GM12878 (cell line): ENCODE measurements at regions not wholly inside any gene's neighbourhood (a gene's known extent, or its start where the extent isn't known, plus 50 kb on each side); places are given as distances from the start of the nearest gene placed in this dataset.

Source experiments
- ATAC-seq: fragments of 200-7000 bp; cut with Tn5 transposase; 3 replicates; pipeline ENCODE4 v1.9.1; 2020; ENCODE audit warnings: mild to moderate bottlenecking, moderate library complexity
- BruUV-seq: library from RNA; stranded (reverse); fragments of 400-500 nt; replicated peaks from 2 replicates; lab custom pipeline; 2021; lab: Mats Ljungman, UMichigan
- CTCF ChIA-PET: fragments of 300-600 bp; sonication (Branson Sonifier 250); formaldehyde crosslinking; extraction: SDS; loops from one replicate; lab custom pipeline; 2021; ENCODE audit warnings: inconsistent platforms; lab: Yijun Ruan, JAX
- POLR2A ChIA-PET: fragments of 350-600 bp; formaldehyde crosslinking; extraction: SDS; loops from one replicate; lab custom pipeline; 2021; ENCODE audit warnings: inconsistent platforms; lab: Charles Lee
- RAD21 ChIA-PET: fragments of 300-600 bp; sonication (Branson Sonifier 250); formaldehyde crosslinking; loops from one replicate; lab custom pipeline; 2023; ENCODE audit warnings: antibody characterized with exemption; ENCODE audit not compliant: unreplicated experiment; lab: Charles Lee
- SMC1A ChIA-PET: fragments of 300-600 bp; sonication (Branson Sonifier 250); formaldehyde crosslinking; loops from one replicate; lab custom pipeline; 2023; ENCODE audit not compliant: unreplicated experiment, uncharacterized antibody; lab: Charles Lee
- DNase-seq: peaks from one replicate; pipeline ENCODE4 v3.0.0-alpha.2; 2011; ENCODE audit warnings: low read depth, low spot score
- FAIRE-seq: peaks from 3 replicates; lab custom pipeline; 2011; peaks lifted over from hg19 to GRCh38; lab: Jason Lieb, UNC
- H2AFZ ChIP-seq: 2 replicates; pipeline ENCODE4 v1.6.0; 2011; ENCODE audit warnings: low read depth, low read length, control low read depth; ENCODE audit not compliant: control insufficient read depth
- H3K27ac ChIP-seq: 2 replicates; pipeline ENCODE4 v1.5.1; 2011; ENCODE audit warnings: control low read depth; ENCODE audit not compliant: control insufficient read depth, insufficient read depth
- H3K27me3 ChIP-seq, 2 experiments: replicated peaks in 1 of 2; 2 replicates each; pipeline versions ENCODE4 v1.6.0 to v1.6.1; 2011; ENCODE audit warnings: low read length in 1 of 2; ENCODE audit not compliant: control insufficient read depth in 2 of 2, insufficient read depth in 2 of 2
- H3K36me3 ChIP-seq, 2 experiments: 2 replicates each; pipeline ENCODE4 v1.5.1; 2011; ENCODE audit warnings: low read length in 1 of 2; ENCODE audit not compliant: control insufficient read depth in 2 of 2, insufficient read depth in 2 of 2
- H3K4me1 ChIP-seq: 2 replicates; pipeline ENCODE4 v1.6.1; 2011; ENCODE audit warnings: mild to moderate bottlenecking, low read length, moderate library complexity, mixed read lengths; ENCODE audit not compliant: control insufficient read depth, insufficient read depth
- H3K4me2 ChIP-seq: 2 replicates; pipeline ENCODE4 v1.6.0; 2011; ENCODE audit warnings: control low read depth; ENCODE audit not compliant: control insufficient read depth, insufficient read depth
- H3K4me3 ChIP-seq: fragments of 200-600 bp; sonication (generic); 2 replicates; pipeline ENCODE4 v1.5.1; 2016
- H3K79me2 ChIP-seq: 2 replicates; pipeline ENCODE4 v1.6.0; 2011; ENCODE audit warnings: low read length; ENCODE audit not compliant: control insufficient read depth, insufficient read depth
- H3K9ac ChIP-seq: 2 replicates; pipeline ENCODE4 v1.8.0; 2011; ENCODE audit warnings: low read length, control low read depth, mixed read lengths; ENCODE audit not compliant: control insufficient read depth, insufficient read depth
- H3K9me3 ChIP-seq: replicated peaks from 3 replicates; pipeline ENCODE4 v1.5.1; 2011; ENCODE audit warnings: mild to moderate bottlenecking, low read length; ENCODE audit not compliant: control insufficient read depth, insufficient read depth
- H4K20me1 ChIP-seq: 2 replicates; pipeline ENCODE4 v1.6.0; 2011; ENCODE audit not compliant: control insufficient read depth, insufficient read depth
- BCL11A ChIP-seq: IDR thresholded peaks from 2 replicates; pipeline ENCODE4 v1.6.1; 2011; ENCODE audit warnings: low read depth, low read length
- BMI1 ChIP-seq: fragments of 450-650 bp; IDR thresholded peaks from 2 replicates; pipeline ENCODE4 v1.6.1; 2016; ENCODE audit warnings: mild to moderate bottlenecking, moderate library complexity, borderline replicate concordance
- EED ChIP-seq: sonication (generic); IDR thresholded peaks from 2 replicates; pipeline ENCODE4 v1.6.1; 2016; ENCODE audit warnings: antibody characterized with exemption, low read depth
- EP300 ChIP-seq, 2 experiments: fragments of 150-350 bp in 1 of 2; IDR thresholded peaks; 2 replicates each; pipeline ENCODE4 v1.6.1; 2011 to 2012; ENCODE audit warnings: low read depth in 2 of 2, low read length in 2 of 2, borderline replicate concordance in 1 of 2, improper control_type of control experiment in 1 of 2, inconsistent platforms in 1 of 2; ENCODE audit not compliant: control insufficient read depth in 1 of 2
- ETV6 ChIP-seq, 2 experiments: fragments of 450-650 bp in 1 of 2; IDR thresholded peaks in 1 of 2; conservative IDR thresholded peaks in 1 of 2; 2 replicates each; pipeline ENCODE4 v1.6.1; 2014; ENCODE audit warnings: antibody characterized with exemption in 1 of 2, borderline replicate concordance in 1 of 2, low read depth in 1 of 2, mild to moderate bottlenecking in 1 of 2, moderate library complexity in 1 of 2
- FOXK2 ChIP-seq: fragments of 450-650 bp; IDR thresholded peaks from 2 replicates; pipeline ENCODE4 v1.6.1; 2017; ENCODE audit warnings: mild to moderate bottlenecking, moderate library complexity
- NFIC ChIP-seq: IDR thresholded peaks from 2 replicates; pipeline ENCODE4 v1.6.1; 2012; ENCODE audit warnings: low read depth, mild to moderate bottlenecking, inconsistent platforms, low read length, moderate library complexity
- POU2F2 ChIP-seq: IDR thresholded peaks from 3 replicates; pipeline ENCODE4 v1.6.1; 2011; ENCODE audit warnings: low read depth, mild to moderate bottlenecking, low read length, borderline replicate concordance
- RELA ChIP-seq: fragments of 450-650 bp; IDR thresholded peaks from 2 replicates; pipeline ENCODE4 v1.8.0; 2014; ENCODE audit warnings: borderline replicate concordance; ENCODE audit not compliant: partially characterized antibody
- TBL1XR1 ChIP-seq: IDR thresholded peaks from 2 replicates; pipeline ENCODE4 v1.6.1; 2012; ENCODE audit warnings: low read depth, low read length, improper control_type of control experiment
- TCF7 ChIP-seq: IDR thresholded peaks from 2 replicates; pipeline ENCODE4 v1.6.1; 2014; ENCODE audit warnings: antibody characterized with exemption, borderline replicate concordance
- ZNF622 ChIP-seq: fragments of 450-650 bp; IDR thresholded peaks from 2 replicates; pipeline ENCODE4 v1.6.1; 2017; ENCODE audit warnings: mild to moderate bottlenecking, inconsistent platforms
- WGBS: methylation state at CpG from one replicate; pipeline ENCODE4 v1.1.6; 2016; ENCODE audit warnings: low lambda C conversion rate; ENCODE audit not compliant: insufficient replicate concordance, insufficient coverage; ENCODE audit errors: missing lambda C conversion rate; 5-methylcytosine and 5-hydroxymethylcytosine counted together
- in situ Hi-C: fragments of 300-500 bp; cut with MboI; formaldehyde crosslinking; loops from 9 replicates; pipeline ENCODE4 v1.14.3; 2018; ENCODE audit warnings: mixed read lengths
- intact Hi-C: fragments of 100-400 bp; cut with micrococcal nuclease; formaldehyde crosslinking; loops from one replicate; pipeline ENCODE4 v1.14.2; 2022; ENCODE audit not compliant: unreplicated experiment
- TF ChIP-seq, protein P1 (sequence below): fragments of 450-650 bp; formaldehyde crosslinking; IDR thresholded peaks from 2 replicates; pipeline ENCODE4 v1.4.0; 2022; ENCODE audit warnings: mild to moderate bottlenecking, moderate library complexity
- TF ChIP-seq, protein P2 (sequence below): fragments of 150-350 bp; IDR thresholded peaks from 2 replicates; pipeline ENCODE4 v1.6.1; 2014; ENCODE audit warnings: mild to moderate bottlenecking, low read depth, low read length

DNA sequence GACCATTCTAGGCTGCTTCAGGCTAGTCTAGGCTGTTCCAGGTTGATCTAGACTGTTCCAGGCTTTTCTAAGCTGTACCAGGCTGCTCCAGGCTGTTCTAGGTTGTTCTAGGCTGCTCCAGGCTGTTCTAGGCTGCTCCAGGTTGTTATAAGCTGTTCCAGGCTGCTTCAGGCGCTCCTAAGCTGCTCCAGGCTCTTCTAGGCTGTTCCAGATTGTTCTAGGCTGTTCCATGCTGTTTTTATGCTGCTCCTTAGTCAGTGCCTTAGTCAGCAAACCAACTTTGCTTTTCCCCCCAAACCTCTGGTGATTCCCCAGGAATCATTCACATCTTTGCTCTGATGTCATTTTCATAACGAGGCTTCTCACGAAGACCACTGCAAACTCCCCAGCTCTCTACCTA is 171.4 kb upstream of the GALNT2 start:
- POLR2A ChIA-PET: no interaction called here
- 4% methylated on average over 3 of the region's 3 CpGs for WGBS

DNA sequence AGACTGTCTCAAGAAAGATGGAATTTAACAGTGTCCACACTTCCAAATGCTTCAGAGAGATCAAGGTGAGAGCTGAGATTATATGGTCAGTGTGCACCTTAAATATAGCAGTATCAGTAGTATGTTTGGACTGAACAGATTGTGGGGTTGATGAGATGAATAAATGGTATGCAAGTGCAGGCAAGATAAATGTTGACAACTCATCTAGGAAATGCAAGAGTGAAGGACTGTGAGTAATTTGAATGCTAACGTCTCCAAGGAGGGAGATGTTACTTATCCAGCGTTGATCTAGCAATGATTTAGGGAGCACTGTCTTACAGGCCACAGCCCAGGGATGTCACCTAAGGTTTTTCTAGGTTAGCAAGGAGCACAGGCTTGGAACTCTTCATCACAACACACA is 170.7 kb upstream of the GALNT2 start:
- POLR2A ChIA-PET: no interaction called here
- H3K36me3 ChIP-seq: no peaks in the 10 kb centered on the region
- ATAC-seq: no peak
- TF ChIP-seq BMI1 (no peak), EED (no peak), POU2F2 (no peak), RELA (no peak), EP300 (IDR thresholded peaks at IDR 0.05; ENCODE audit: borderline replicate concordance in 1 of 2, control insufficient read depth in 1 of 2, low read depth in 2 of 2, low read length in 2 of 2) (no peak), ETV6 (conservative IDR thresholded peaks at IDR 0.05 in 1 of 2, IDR thresholded peaks at IDR 0.05 in 1 of 2; ENCODE audit: borderline replicate concordance in 1 of 2, low read depth in 1 of 2) (no peak), TCF7 (no peak), ZNF622 (no peak), BCL11A (no peak), TBL1XR1 (no peak)
- TF ChIP-seq, protein P1, sequence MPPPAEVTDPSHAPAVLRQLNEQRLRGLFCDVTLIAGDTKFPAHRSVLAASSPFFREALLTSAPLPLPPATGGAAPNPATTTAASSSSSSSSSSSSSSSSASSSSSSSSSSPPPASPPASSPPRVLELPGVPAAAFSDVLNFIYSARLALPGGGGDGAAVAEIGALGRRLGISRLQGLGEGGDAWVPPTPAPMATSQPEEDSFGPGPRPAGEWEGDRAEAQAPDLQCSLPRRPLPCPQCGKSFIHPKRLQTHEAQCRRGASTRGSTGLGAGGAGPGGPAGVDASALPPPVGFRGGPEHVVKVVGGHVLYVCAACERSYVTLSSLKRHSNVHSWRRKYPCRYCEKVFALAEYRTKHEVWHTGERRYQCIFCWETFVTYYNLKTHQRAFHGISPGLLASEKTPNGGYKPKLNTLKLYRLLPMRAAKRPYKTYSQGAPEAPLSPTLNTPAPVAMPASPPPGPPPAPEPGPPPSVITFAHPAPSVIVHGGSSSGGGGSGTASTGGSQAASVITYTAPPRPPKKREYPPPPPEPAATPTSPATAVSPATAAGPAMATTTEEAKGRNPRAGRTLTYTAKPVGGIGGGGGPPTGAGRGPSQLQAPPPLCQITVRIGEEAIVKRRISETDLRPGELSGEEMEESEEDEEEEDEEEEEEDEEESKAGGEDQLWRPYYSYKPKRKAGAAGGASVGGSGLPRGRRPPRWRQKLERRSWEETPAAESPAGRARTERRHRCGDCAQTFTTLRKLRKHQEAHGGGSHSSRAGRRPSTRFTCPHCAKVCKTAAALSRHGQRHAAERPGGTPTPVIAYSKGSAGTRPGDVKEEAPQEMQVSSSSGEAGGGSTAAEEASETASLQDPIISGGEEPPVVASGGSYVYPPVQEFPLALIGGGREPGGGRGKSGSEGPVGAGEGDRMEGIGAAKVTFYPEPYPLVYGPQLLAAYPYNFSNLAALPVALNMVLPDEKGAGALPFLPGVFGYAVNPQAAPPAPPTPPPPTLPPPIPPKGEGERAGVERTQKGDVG (CRISPR knock-in tag): no peak

More for the DNA sequence above, 171.4 kb upstream of the GALNT2 start:
- no peaks in the 10 kb centered on the region for H3K4me1 ChIP-seq
- DNase-seq (no peak), ATAC-seq (no peak), FAIRE-seq (no peak)
- no peak overlapping the region for H3K9ac ChIP-seq
- H3K9me3 ChIP-seq: no peaks in the 10 kb centered on the region
- no peak overlapping the region for H3K4me3 ChIP-seq
- SMC1A ChIA-PET: interaction anchor here (0.6 kb wide), 1 partner anchor 35 kb away, joined by 3 read pairs; no protein-coding TSS in a partner anchor
- no peaks in the 10 kb centered on the region for H4K20me1 ChIP-seq
- H2AFZ ChIP-seq: no peak overlapping the region
- CTCF ChIA-PET: interaction anchor here (1.1 to 1.2 kb wide), 2 partner anchors 11 to 13 kb away, joined by 3 read pairs; no protein-coding TSS in a partner anchor
- no peaks in the 10 kb centered on the region for H3K79me2 ChIP-seq
- H3K27me3 ChIP-seq: peaks cover 0 to 2% of the 10 kb centered on the region in 2 experiments; a peak in 1 of 4 replicates
- H3K36me3 ChIP-seq: no peaks in the 10 kb centered on the region
- TF ChIP-seq NFIC: no peak
- TF ChIP-seq, protein P2, sequence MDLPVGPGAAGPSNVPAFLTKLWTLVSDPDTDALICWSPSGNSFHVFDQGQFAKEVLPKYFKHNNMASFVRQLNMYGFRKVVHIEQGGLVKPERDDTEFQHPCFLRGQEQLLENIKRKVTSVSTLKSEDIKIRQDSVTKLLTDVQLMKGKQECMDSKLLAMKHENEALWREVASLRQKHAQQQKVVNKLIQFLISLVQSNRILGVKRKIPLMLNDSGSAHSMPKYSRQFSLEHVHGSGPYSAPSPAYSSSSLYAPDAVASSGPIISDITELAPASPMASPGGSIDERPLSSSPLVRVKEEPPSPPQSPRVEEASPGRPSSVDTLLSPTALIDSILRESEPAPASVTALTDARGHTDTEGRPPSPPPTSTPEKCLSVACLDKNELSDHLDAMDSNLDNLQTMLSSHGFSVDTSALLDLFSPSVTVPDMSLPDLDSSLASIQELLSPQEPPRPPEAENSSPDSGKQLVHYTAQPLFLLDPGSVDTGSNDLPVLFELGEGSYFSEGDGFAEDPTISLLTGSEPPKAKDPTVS: peak; percentile 96
- TF ChIP-seq FOXK2: no peak
- in situ Hi-C loops (no loop called here), intact Hi-C loops (no loop called here)
- BruUV-seq: no TSS peak
- no peak overlapping the region for H3K4me2 ChIP-seq
- H3K27ac ChIP-seq: no peak overlapping the region
- RAD21 ChIA-PET: no interaction called here

More for the DNA sequence above, 170.7 kb upstream of the GALNT2 start:
- Histone ChIP-seq H3K4me1 (no peaks in the 10 kb centered on the region), H3K9ac (no peak overlapping the region), H3K9me3 (no peaks in the 10 kb centered on the region), H3K27me3 (peaks cover 0 to 2% of the 10 kb centered on the region in 2 experiments; a peak in 1 of 4 replicates), H3K27ac (no peak overlapping the region), H2AFZ (no peak overlapping the region), H3K4me3 (no peak overlapping the region), H3K79me2 (no peaks in the 10 kb centered on the region), H3K4me2 (no peak overlapping the region), H4K20me1 (no peaks in the 10 kb centered on the region)
- BruUV-seq: no TSS peak
- 28% methylated on average over 2 of the region's 2 CpGs for WGBS
- no peak for FAIRE-seq
- CTCF ChIA-PET: no interaction called here
- RAD21 ChIA-PET: no interaction called here
- DNase-seq: no peak
- in situ Hi-C loops (no loop called here), intact Hi-C loops (no loop called here)
- SMC1A ChIA-PET: interaction anchor here (4.2 kb wide), 1 partner anchor 14 kb away, joined by 14 read pairs; no protein-coding TSS in a partner anchor
